ENCODE measurements at regions not wholly inside any gene's neighbourhood (a gene's known extent, or its start where the extent isn't known, plus 50 kb on each side); places are given as distances from the start of the nearest gene placed in this dataset.

- TF ChIP-seq POLR2A (IDR thresholded peaks at IDR 0.05; ENCODE audit: low read length): no peak
- TF ChIP-seq GATA1 (IDR thresholded peaks at IDR 0.05; ENCODE audit: low read depth, low read length): no peak
Observed at GRCh38 chr6:84344005-84344404, 116.6 kb upstream of the CEP162 start.

Measured in erythroblast (primary cell).